HCT116 (cell line): ENCODE measurements at regions not wholly inside any gene's neighbourhood (a gene's known extent, or its start where the extent isn't known, plus 50 kb on each side); places are given as distances from the start of the nearest gene placed in this dataset.

Source experiments
- ATAC-seq: fragments of 200-7000 bp; cut with Tn5 transposase; 2 replicates; pipeline ENCODE4 v1.9.1; 2020; ENCODE audit warnings: mild to moderate bottlenecking, moderate library complexity
- BruUV-seq: library from RNA; stranded (reverse); fragments of 400-500 nt; replicated peaks from 2 replicates; lab custom pipeline; 2021; lab: Mats Ljungman, UMichigan
- CTCF ChIA-PET: fragments of 300-600 bp; sonication (Branson Sonifier 250); formaldehyde crosslinking; loops from one replicate; lab custom pipeline; 2021; ENCODE audit warnings: antibody characterized with exemption; lab: Charles Lee
- POLR2A ChIA-PET: fragments of 300-600, 350-600 bp; sonication (Branson Sonifier 250); formaldehyde crosslinking; loops from one replicate; lab custom pipeline; 2021; ENCODE audit warnings: antibody characterized with exemption; lab: Charles Lee
- RAD21 ChIA-PET, 2 experiments: fragments of 300-600 bp; sonication (Branson Sonifier 250); formaldehyde crosslinking; loops; one replicate each; lab custom pipeline; 2023; ENCODE audit warnings: low total read pairs in 2 of 2; ENCODE audit not compliant: uncharacterized antibody in 2 of 2, unreplicated experiment in 2 of 2, low non-redundant PET in 1 of 2; lab: Charles Lee
- DNase-seq: peaks from one replicate; pipeline ENCODE4 v3.0.0-alpha.2; 2010; ENCODE audit warnings: low read depth, low spot score
- H2AFZ ChIP-seq: fragments of 200-600 bp; shearing (Covaris generic), sonication (generic); 2 replicates; pipeline ENCODE4 v1.6.1; 2017; ENCODE audit warnings: low read depth, mixed run types, mixed read lengths, antibody characterized with exemption, low read length; ENCODE audit not compliant: poor library complexity, severe bottlenecking
- H3K27ac ChIP-seq: 2 replicates; pipeline ENCODE4 v1.5.1; 2012; ENCODE audit warnings: low read depth, low read length
- H3K27me3 ChIP-seq: fragments of 200-600 bp; sonication (generic); 2 replicates; pipeline ENCODE4 v1.6.1; 2016; ENCODE audit warnings: mixed run types, low read length, mixed read lengths; ENCODE audit not compliant: insufficient read depth
- H3K36me3 ChIP-seq, 2 experiments: fragments of 200-500 bp in 1 of 2; fragments of 200-600 bp in 1 of 2; sonication (Bioruptor generic) in 1 of 2; sonication (generic) in 1 of 2; 2 replicates each; pipeline versions ENCODE4 v1.5.1 to v1.6.1; 2014 to 2016; ENCODE audit warnings: low read length in 2 of 2, inconsistent platforms in 1 of 2, mixed read lengths in 1 of 2, mixed run types in 1 of 2; ENCODE audit not compliant: insufficient read depth in 2 of 2, control insufficient read depth in 1 of 2
- H3K4me1 ChIP-seq, 2 experiments: fragments of 200-600 bp in 1 of 2; sonication (generic) in 1 of 2; 2 replicates each; pipeline versions ENCODE4 v1.5.1 to v1.6.1; 2012 to 2017; ENCODE audit warnings: low read length in 2 of 2, inconsistent platforms in 1 of 2, mild to moderate bottlenecking in 1 of 2, mixed read lengths in 1 of 2, mixed run types in 1 of 2, moderate library complexity in 1 of 2; ENCODE audit not compliant: insufficient read depth in 2 of 2, control insufficient read depth in 1 of 2
- H3K4me2 ChIP-seq: fragments of 200-600 bp; sonication (generic); 2 replicates; pipeline ENCODE4 v1.6.1; 2017; ENCODE audit warnings: mixed run types, low read length, mixed read lengths
- H3K4me3 ChIP-seq, 2 experiments: fragments of 200-600 bp in 1 of 2; sonication (generic) in 1 of 2; replicated peaks in 1 of 2; 2 replicates each; pipeline ENCODE4 v1.5.1; 2011 to 2016; ENCODE audit warnings: low read length in 2 of 2, control low read depth in 1 of 2, low read depth in 1 of 2, mild to moderate bottlenecking in 1 of 2, mixed read lengths in 1 of 2, mixed run types in 1 of 2
- H3K79me2 ChIP-seq: fragments of 200-600 bp; sonication (generic); 2 replicates; pipeline ENCODE4 v1.6.1; 2017; ENCODE audit warnings: mild to moderate bottlenecking, mixed run types, low read length, moderate library complexity, mixed read lengths; ENCODE audit not compliant: insufficient read depth
- H3K9ac ChIP-seq: fragments of 200-600 bp; sonication (generic); 2 replicates; pipeline ENCODE4 v1.6.1; 2016; ENCODE audit warnings: low read length, mixed read lengths
- H3K9me2 ChIP-seq: fragments of 200-600 bp; sonication (generic), shearing (Covaris generic); 2 replicates; pipeline ENCODE4 v1.6.1; 2017; ENCODE audit warnings: mixed run types, mild to moderate bottlenecking, moderate library complexity; ENCODE audit not compliant: insufficient read depth
- H3K9me3 ChIP-seq, 2 experiments: fragments of 200-500 bp in 1 of 2; fragments of 200-600 bp in 1 of 2; sonication (Bioruptor generic) in 1 of 2; sonication (generic) in 1 of 2; 2 replicates each; pipeline ENCODE4 v1.6.1; 2014 to 2017; ENCODE audit warnings: low read length in 2 of 2, mixed read lengths in 2 of 2, inconsistent platforms in 1 of 2, low read depth in 1 of 2, mild to moderate bottlenecking in 1 of 2, mixed run types in 1 of 2, moderate library complexity in 1 of 2; ENCODE audit not compliant: control insufficient read depth in 1 of 2, insufficient read depth in 1 of 2
- H4K20me1 ChIP-seq: fragments of 200-600 bp; sonication (generic), shearing (Covaris generic); 2 replicates; pipeline ENCODE4 v1.6.1; 2017; ENCODE audit warnings: mixed run types, mild to moderate bottlenecking, moderate library complexity; ENCODE audit not compliant: insufficient read depth
- CBX3 ChIP-seq: IDR thresholded peaks from 2 replicates; pipeline ENCODE4 v1.6.1; 2012; ENCODE audit warnings: low read depth
- FOSL1 ChIP-seq: IDR thresholded peaks from 2 replicates; pipeline ENCODE4 v1.6.1; 2012; ENCODE audit warnings: low read depth
- JUND ChIP-seq: IDR thresholded peaks from 2 replicates; pipeline ENCODE4 v1.6.1; 2012
- POLR2A ChIP-seq: IDR thresholded peaks from 2 replicates; pipeline ENCODE4 v1.7.0; 2011; ENCODE audit warnings: borderline replicate concordance; ENCODE audit not compliant: insufficient read depth, insufficient read length; ENCODE audit errors: extremely low read depth
- SIN3A ChIP-seq: IDR thresholded peaks from 2 replicates; pipeline ENCODE4 v1.6.1; 2012; ENCODE audit warnings: low read depth
- SP1 ChIP-seq: IDR thresholded peaks from 2 replicates; pipeline ENCODE4 v1.6.1; 2012; ENCODE audit warnings: low read depth
- TCF7L2 ChIP-seq: IDR thresholded peaks from 2 replicates; pipeline ENCODE4 v1.7.0; 2011; ENCODE audit warnings: borderline replicate concordance, inconsistent platforms; ENCODE audit not compliant: insufficient read depth, insufficient read length; ENCODE audit errors: extremely low read depth
- ZFX ChIP-seq: fragments of 450-650 bp; IDR thresholded peaks from 2 replicates; pipeline ENCODE4 v1.6.1; 2017
- intact Hi-C: fragments of 100-400 bp; cut with micrococcal nuclease; formaldehyde crosslinking; loops from 2 replicates; pipeline ENCODE4 v1.10.0; 2022
- TF ChIP-seq, protein P1 (sequence below), 3 experiments: fragments of 200-600 bp in 1 of 3; sonication (generic) in 1 of 3; IDR thresholded peaks in 2 of 3; conservative IDR thresholded peaks in 1 of 3; 2 replicates each; pipeline ENCODE4 v1.5.1; 2012 to 2017; ENCODE audit warnings: low read depth in 2 of 3, low read length in 2 of 3, antibody characterized with exemption in 1 of 3, borderline replicate concordance in 1 of 3, control low read depth in 1 of 3, mild to moderate bottlenecking in 1 of 3, mixed read lengths in 1 of 3, mixed run types in 1 of 3, moderate library complexity in 1 of 3; ENCODE audit not compliant: insufficient read depth in 1 of 3
- TF ChIP-seq, protein P2 (sequence below): IDR thresholded peaks from 2 replicates; pipeline ENCODE4 v1.6.1; 2012

DNA sequence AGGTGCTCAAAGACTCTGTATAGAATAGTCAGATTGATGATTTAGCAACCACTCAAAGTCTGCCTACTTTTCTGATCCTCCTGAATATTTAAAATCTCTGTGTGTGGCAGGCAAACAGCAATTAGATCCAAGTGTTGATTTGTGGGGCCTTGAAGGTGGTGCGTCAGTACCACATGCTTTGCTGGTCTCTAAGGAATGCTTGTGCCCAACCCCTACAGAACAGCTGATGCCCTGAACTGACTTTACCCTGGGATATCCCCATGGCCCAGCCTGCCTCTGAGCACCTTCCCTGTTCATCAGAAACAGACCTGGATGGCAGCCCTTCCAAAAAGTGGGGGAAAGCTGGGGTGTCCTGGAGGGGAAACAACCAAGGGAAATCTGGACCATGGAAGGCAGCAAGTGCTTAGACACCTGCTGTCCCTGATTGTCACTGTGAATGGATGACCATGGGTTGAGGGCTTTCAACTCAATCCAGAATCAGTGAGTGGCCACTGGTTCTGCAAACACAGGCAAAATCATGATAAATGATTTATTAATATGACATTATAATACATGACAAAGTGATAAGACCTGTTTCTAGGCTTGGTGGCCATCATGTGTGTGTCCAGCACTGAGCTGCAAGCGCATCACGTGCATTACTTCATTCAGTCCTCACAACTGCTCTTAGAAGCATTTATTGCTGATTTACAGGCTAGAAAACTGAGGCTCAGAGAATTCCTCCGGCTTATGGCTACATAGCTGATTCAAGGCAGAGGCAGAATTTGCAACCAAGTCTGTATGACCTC lies 76.1 kb upstream of the TPM1 start:
- BruUV-seq: no TSS peak
- TF ChIP-seq, protein P1, sequence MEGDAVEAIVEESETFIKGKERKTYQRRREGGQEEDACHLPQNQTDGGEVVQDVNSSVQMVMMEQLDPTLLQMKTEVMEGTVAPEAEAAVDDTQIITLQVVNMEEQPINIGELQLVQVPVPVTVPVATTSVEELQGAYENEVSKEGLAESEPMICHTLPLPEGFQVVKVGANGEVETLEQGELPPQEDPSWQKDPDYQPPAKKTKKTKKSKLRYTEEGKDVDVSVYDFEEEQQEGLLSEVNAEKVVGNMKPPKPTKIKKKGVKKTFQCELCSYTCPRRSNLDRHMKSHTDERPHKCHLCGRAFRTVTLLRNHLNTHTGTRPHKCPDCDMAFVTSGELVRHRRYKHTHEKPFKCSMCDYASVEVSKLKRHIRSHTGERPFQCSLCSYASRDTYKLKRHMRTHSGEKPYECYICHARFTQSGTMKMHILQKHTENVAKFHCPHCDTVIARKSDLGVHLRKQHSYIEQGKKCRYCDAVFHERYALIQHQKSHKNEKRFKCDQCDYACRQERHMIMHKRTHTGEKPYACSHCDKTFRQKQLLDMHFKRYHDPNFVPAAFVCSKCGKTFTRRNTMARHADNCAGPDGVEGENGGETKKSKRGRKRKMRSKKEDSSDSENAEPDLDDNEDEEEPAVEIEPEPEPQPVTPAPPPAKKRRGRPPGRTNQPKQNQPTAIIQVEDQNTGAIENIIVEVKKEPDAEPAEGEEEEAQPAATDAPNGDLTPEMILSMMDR (IDR thresholded peaks at IDR 0.05 in 2 of 3, conservative IDR thresholded peaks at IDR 0.05 in 1 of 3; ENCODE audit: borderline replicate concordance in 1 of 3, insufficient read depth in 1 of 3, low read depth in 2 of 3, low read length in 2 of 3): no peak
- no peak for TF ChIP-seq POLR2A
- no peak for TF ChIP-seq JUND
- TF ChIP-seq, protein P2, sequence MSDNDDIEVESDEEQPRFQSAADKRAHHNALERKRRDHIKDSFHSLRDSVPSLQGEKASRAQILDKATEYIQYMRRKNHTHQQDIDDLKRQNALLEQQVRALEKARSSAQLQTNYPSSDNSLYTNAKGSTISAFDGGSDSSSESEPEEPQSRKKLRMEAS: no peak
- TF ChIP-seq TCF7L2: no peak
- TF ChIP-seq CBX3: no peak
- TF ChIP-seq ZFX: no peak
- no peak for TF ChIP-seq SIN3A
- TF ChIP-seq SP1: no peak
- no peak for TF ChIP-seq FOSL1
- Histone ChIP-seq H3K36me3 (no peaks in the 10 kb centered on the region), H3K9me3 (no peaks in the 10 kb centered on the region), H2AFZ (no peak overlapping the region), H3K27ac (no peak overlapping the region), H3K79me2 (no peaks in the 10 kb centered on the region), H3K4me3 (no peak overlapping the region), H3K9ac (no peak overlapping the region), H3K4me1 (no peaks in the 10 kb centered on the region), H4K20me1 (no peaks in the 10 kb centered on the region), H3K9me2 (no peaks in the 10 kb centered on the region), H3K4me2 (no peak overlapping the region), H3K27me3 (no peaks in the 10 kb centered on the region)
- RAD21 ChIA-PET: no interaction called here
- ATAC-seq: no peak
- CTCF ChIA-PET: no interaction called here
- no peak for DNase-seq
- POLR2A ChIA-PET: no interaction called here
- intact Hi-C loops: no loop called here
